GM12892 (cell line): ENCODE measurements at regions not wholly inside any gene's neighbourhood (a gene's known extent, or its start where the extent isn't known, plus 50 kb on each side); places are given as distances from the start of the nearest gene placed in this dataset.

Source experiments
- POLR2A ChIP-seq: IDR thresholded peaks from 2 replicates; pipeline ENCODE4 v1.6.1; 2011; ENCODE audit warnings: low read depth, low read length, control low read depth
- POLR2AphosphoS5 ChIP-seq: IDR thresholded peaks from 2 replicates; pipeline ENCODE4 v1.6.1; 2011; ENCODE audit warnings: low read depth, low read length, control low read depth
- TAF1 ChIP-seq: IDR thresholded peaks from 2 replicates; pipeline ENCODE4 v1.6.1; 2011; ENCODE audit warnings: low read depth, mild to moderate bottlenecking, control low read depth, low read length, borderline replicate concordance

DNA sequence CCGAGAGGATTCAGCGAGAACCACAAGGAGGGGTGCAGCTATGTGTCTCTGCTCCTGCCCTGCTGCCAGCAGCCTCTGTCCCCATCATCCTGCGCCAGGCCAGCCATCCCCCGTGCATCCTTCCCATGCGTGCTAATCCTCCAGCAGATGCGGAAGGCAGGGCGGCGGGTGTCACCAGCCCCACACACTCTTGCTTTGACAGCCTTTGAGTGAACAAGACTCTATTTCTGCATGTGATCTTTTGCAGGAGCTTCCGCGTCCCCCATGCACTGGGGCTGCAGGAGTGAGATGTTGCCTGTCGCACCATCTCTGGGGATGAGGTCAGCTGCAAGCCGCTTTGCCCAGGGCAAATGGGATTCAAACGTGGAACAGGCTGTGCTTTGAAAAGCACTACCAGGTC lies 58.0 kb upstream of the OLFM1 start:
- no peak for TF ChIP-seq POLR2AphosphoS5
- TF ChIP-seq POLR2A: no peak
- TF ChIP-seq TAF1: no peak
